Keratinocyte (primary cell): ENCODE measurements at regions not wholly inside any gene's neighbourhood (a gene's known extent, or its start where the extent isn't known, plus 50 kb on each side); places are given as distances from the start of the nearest gene placed in this dataset.

ENCODE experiments used
- EZH2 ChIP-seq: IDR thresholded peaks from one replicate; pipeline ENCODE4 v1.6.1; 2012; ENCODE audit warnings: inconsistent platforms, mild to moderate bottlenecking, low read length, moderate library complexity
- TF ChIP-seq, protein P1 (sequence below), 3 experiments: IDR thresholded peaks in 1 of 3; conservative IDR thresholded peaks in 1 of 3; optimal IDR thresholded peaks in 1 of 3; 2 replicates in 2 of 3; 3 replicates in 1 of 3; pipeline versions ENCODE3 to v1.5.1; 2011; ENCODE audit warnings: low read length in 3 of 3, mild to moderate bottlenecking in 3 of 3, moderate library complexity in 2 of 3, control low read depth in 1 of 3, inconsistent platforms in 1 of 3; ENCODE audit not compliant: insufficient read depth in 2 of 3; ENCODE audit errors: extremely low read depth in 1 of 3

DNA sequence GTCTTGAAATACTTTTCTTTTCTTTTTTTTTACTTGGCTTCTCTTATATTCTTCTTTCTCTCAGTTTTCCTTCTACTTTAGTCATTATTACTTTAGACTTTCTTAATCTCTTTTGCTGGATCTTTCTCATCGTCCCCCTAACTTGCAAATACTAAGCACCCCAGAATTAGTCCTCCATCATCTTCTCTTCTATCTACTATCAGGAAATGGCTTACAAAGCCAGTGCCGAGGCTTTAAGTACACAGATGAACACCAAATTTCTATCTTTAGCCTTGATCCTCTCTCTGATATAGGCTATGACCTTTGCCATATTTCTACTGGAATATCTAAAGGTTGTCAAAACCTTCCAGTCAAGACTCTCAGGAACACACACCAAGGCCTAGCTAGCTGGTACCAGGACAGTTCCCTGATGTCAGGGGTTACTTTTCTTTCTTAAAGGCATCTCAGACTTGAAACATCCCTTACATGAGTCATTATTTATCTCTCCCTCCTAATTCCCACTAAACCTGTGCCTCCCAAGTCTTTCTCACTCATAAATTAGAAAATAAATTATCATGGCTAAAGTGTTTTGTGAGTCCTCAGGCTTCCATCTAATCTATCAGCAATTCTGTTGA is 278.6 kb upstream of the TCF21 start:
- TF ChIP-seq, protein P1, sequence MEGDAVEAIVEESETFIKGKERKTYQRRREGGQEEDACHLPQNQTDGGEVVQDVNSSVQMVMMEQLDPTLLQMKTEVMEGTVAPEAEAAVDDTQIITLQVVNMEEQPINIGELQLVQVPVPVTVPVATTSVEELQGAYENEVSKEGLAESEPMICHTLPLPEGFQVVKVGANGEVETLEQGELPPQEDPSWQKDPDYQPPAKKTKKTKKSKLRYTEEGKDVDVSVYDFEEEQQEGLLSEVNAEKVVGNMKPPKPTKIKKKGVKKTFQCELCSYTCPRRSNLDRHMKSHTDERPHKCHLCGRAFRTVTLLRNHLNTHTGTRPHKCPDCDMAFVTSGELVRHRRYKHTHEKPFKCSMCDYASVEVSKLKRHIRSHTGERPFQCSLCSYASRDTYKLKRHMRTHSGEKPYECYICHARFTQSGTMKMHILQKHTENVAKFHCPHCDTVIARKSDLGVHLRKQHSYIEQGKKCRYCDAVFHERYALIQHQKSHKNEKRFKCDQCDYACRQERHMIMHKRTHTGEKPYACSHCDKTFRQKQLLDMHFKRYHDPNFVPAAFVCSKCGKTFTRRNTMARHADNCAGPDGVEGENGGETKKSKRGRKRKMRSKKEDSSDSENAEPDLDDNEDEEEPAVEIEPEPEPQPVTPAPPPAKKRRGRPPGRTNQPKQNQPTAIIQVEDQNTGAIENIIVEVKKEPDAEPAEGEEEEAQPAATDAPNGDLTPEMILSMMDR (optimal IDR thresholded peaks at IDR 0.05 in 1 of 3, IDR thresholded peaks at IDR 0.05 in 1 of 3, conservative IDR thresholded peaks at IDR 0.05 in 1 of 3; ENCODE audit: extremely low read depth in 1 of 3, insufficient read depth in 2 of 3, low read length in 3 of 3): no peak
- TF ChIP-seq EZH2: no peak
